ENCODE measurements at regions not wholly inside any gene's neighbourhood (a gene's known extent, or its start where the extent isn't known, plus 50 kb on each side); places are given as distances from the start of the nearest gene placed in this dataset.

DNA sequence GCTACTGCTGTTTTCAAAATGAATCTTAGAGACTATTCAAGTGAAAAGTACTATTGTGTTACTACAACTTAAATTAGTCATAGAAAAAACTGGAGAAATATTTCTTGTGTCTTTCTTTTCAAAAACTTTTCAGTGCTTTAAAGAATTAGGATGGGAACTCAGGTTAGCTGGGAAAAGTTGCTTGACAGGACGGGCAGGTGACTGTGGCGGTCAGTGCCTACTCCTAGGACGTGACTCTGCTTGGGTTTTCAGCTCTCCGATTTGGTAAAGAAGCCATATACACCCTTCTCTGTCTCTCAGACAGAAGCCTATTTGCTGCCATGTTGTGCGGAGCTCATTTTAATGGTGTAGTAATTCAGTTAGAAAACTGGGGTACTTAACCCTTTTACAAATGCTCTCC is 89.8 kb upstream of the CACNA2D3 start:
- no peaks in the 10 kb centered on the region for H3K4me1 Mint-ChIP-seq (ENCODE audit: low read depth)
- TF ChIP-seq, protein P1, sequence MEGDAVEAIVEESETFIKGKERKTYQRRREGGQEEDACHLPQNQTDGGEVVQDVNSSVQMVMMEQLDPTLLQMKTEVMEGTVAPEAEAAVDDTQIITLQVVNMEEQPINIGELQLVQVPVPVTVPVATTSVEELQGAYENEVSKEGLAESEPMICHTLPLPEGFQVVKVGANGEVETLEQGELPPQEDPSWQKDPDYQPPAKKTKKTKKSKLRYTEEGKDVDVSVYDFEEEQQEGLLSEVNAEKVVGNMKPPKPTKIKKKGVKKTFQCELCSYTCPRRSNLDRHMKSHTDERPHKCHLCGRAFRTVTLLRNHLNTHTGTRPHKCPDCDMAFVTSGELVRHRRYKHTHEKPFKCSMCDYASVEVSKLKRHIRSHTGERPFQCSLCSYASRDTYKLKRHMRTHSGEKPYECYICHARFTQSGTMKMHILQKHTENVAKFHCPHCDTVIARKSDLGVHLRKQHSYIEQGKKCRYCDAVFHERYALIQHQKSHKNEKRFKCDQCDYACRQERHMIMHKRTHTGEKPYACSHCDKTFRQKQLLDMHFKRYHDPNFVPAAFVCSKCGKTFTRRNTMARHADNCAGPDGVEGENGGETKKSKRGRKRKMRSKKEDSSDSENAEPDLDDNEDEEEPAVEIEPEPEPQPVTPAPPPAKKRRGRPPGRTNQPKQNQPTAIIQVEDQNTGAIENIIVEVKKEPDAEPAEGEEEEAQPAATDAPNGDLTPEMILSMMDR (IDR thresholded peaks at IDR 0.05; ENCODE audit: unreplicated experiment), result no peak
- H3K27me3 Mint-ChIP-seq, result no peaks in the 10 kb centered on the region
- DNase-seq (ENCODE audit: low spot score, unreplicated experiment), result no peak
- no peaks in the 10 kb centered on the region for H3K36me3 Mint-ChIP-seq (ENCODE audit: insufficient read depth)
- H3K27ac Mint-ChIP-seq, result no peak overlapping the region
- H3K4me3 Mint-ChIP-seq (ENCODE audit: low read depth), result no peak overlapping the region
- no peaks in the 10 kb centered on the region for H3K9me3 Mint-ChIP-seq (ENCODE audit: low read depth)

DNA sequence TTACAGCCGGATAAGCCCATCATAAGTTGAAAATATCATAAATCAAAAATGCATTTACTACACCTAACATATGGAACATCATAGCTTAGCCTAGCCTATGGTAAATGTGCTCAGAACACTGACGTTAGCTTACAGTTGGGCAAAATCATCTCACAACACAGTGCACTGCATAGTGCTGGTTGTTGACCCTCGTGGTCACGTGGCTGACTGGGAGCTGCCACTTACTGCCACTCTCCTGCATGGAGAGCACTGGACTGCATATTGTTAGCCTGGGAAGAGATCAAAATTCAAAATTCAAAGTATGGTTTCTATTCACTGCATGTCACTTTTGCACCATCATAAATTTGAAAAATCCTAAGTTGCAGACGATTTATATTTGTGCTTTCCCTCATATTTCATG is 94.0 kb upstream of the CACNA2D3 start:
- Mint-ChIP-seq H3K27ac (no peak overlapping the region), H3K4me3 (ENCODE audit: low read depth) (no peak overlapping the region), H3K9me3 (ENCODE audit: low read depth) (no peaks in the 10 kb centered on the region), H3K4me1 (ENCODE audit: low read depth) (no peaks in the 10 kb centered on the region), H3K36me3 (ENCODE audit: insufficient read depth) (no peaks in the 10 kb centered on the region), H3K27me3 (peaks cover 3% of the 10 kb centered on the region)
- TF ChIP-seq, protein P1 (IDR thresholded peaks at IDR 0.05; ENCODE audit: unreplicated experiment), result no peak
- no peak for DNase-seq (ENCODE audit: low spot score, unreplicated experiment)

GRCh38 chr3:54026543-54026942 is 95.8 kb upstream of the CACNA2D3 start:
- H3K4me3 Mint-ChIP-seq (ENCODE audit: low read depth), result no peak overlapping the region
- no peaks in the 10 kb centered on the region for H3K4me1 Mint-ChIP-seq (ENCODE audit: low read depth)
- H3K27ac Mint-ChIP-seq, result no peak overlapping the region
- no peak for DNase-seq (ENCODE audit: low spot score, unreplicated experiment)
- peaks cover 10% of the 10 kb centered on the region for H3K27me3 Mint-ChIP-seq
- H3K36me3 Mint-ChIP-seq (ENCODE audit: insufficient read depth), result no peaks in the 10 kb centered on the region
- no peaks in the 10 kb centered on the region for H3K9me3 Mint-ChIP-seq (ENCODE audit: low read depth)
- TF ChIP-seq, protein P1 (IDR thresholded peaks at IDR 0.05; ENCODE audit: unreplicated experiment), result no peak

DNA sequence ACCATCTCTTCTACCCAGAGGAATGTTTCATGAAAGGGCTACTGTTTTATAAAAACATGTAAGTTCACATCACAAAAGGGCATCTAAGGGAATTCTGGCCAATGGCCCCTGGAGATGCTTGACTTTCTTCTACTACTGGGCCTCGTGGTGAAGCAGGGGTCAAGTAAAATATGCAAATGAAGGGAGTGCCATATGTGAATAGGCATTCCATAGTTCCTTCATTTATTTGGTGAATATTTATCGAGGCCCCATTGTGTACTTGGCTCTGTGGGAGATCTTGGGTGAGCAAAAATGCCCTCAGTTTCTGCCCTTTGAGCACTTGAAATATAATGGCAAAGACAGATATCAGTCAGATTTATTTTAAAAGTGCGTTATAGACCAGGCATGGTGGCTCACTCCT is 101.3 kb upstream of the CACNA2D3 start:
- peaks cover 8% of the 10 kb centered on the region for H3K9me3 Mint-ChIP-seq (ENCODE audit: low read depth)
- no peak for DNase-seq (ENCODE audit: low spot score, unreplicated experiment)
- H3K36me3 Mint-ChIP-seq (ENCODE audit: insufficient read depth), result no peaks in the 10 kb centered on the region
- TF ChIP-seq, protein P1 (IDR thresholded peaks at IDR 0.05; ENCODE audit: unreplicated experiment), result no peak
- peaks cover 6% of the 10 kb centered on the region for H3K27me3 Mint-ChIP-seq
- H3K27ac Mint-ChIP-seq, result no peak overlapping the region
- no peak overlapping the region for H3K4me3 Mint-ChIP-seq (ENCODE audit: low read depth)
- no peaks in the 10 kb centered on the region for H3K4me1 Mint-ChIP-seq (ENCODE audit: low read depth)

GRCh38 chr3:54020436-54020835 is 101.9 kb upstream of the CACNA2D3 start:
- no peak for DNase-seq (ENCODE audit: low spot score, unreplicated experiment)
- Mint-ChIP-seq H3K27ac (no peak overlapping the region), H3K4me1 (ENCODE audit: low read depth) (no peaks in the 10 kb centered on the region), H3K4me3 (ENCODE audit: low read depth) (no peak overlapping the region), H3K36me3 (ENCODE audit: insufficient read depth) (no peaks in the 10 kb centered on the region), H3K27me3 (peaks cover 10% of the 10 kb centered on the region), H3K9me3 (ENCODE audit: low read depth) (peaks cover 8% of the 10 kb centered on the region)
- TF ChIP-seq, protein P1 (IDR thresholded peaks at IDR 0.05; ENCODE audit: unreplicated experiment), result no peak
